ENCODE measurements at regions not wholly inside any gene's neighbourhood (a gene's known extent, or its start where the extent isn't known, plus 50 kb on each side); places are given as distances from the start of the nearest gene placed in this dataset.

DNA sequence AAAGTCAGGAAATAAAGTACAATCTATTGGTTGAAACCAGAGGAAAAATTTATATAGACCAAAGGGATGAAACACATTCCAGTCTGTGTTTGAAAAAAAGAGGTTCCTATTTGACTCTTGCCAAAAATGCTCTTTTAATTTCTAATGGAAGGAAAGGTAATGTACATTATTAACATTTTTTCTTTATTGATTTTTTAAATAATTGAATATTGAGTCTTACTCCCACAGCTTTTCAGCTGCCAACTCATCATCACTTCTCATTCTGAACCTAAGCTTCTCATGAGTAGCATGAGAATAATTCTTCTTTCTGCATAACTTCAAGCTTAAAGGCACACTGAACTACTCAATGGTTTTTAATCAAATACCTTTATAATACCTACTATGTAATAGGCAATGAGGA lies 49.8 kb upstream of the FHIP2A start:
- no peak for TF ChIP-seq REPIN1 (tag by site-specific recombination; IDR thresholded peaks at IDR 0.05; ENCODE audit: low read depth)
- Histone ChIP-seq H3K27ac (ENCODE audit: extremely low read depth, low read depth, low read length) (no peak overlapping the region), H3K4me3 (ENCODE audit: low read depth, low read length) (no peak overlapping the region), H3K9me3 (ENCODE audit: control insufficient read depth, insufficient read depth, low read depth, low read length) (no peaks in the 10 kb centered on the region), H3K36me3 (ENCODE audit: control insufficient read depth in 2 of 2, insufficient read depth in 1 of 2, low read length in 2 of 2) (no peaks in the 10 kb centered on the region), H3K4me1 (ENCODE audit: control insufficient read depth, insufficient read depth, low read length) (peaks cover 2% of the 10 kb centered on the region)
- POLR2A ChIA-PET, result no interaction called here
- CTCF ChIA-PET, result interaction anchor here (1.4 kb wide), 1 partner anchor 15 kb away, joined by 6 read pairs; no protein-coding TSS in a partner anchor
